Cardiac muscle cell (in vitro differentiated cells and primary cell): ENCODE measurements at regions not wholly inside any gene's neighbourhood (a gene's known extent, or its start where the extent isn't known, plus 50 kb on each side); places are given as distances from the start of the nearest gene placed in this dataset.
A peak's percentile ranks its signal among the peaks of the same experiment; 100 is the strongest.

ENCODE experiments used
- DNase-seq, 2 donors: peaks; one replicate each; pipeline versions ENCODE4 v3.0.0 to v3.0.0-alpha.2; 2010 to 2017; ENCODE audit warnings: low read depth in 1 of 2, low spot score in 1 of 2
- H3K27ac ChIP-seq: fragments of 200-600 bp; sonication (generic); 2 replicates; pipeline ENCODE4 v1.5.1; 2016
- H3K27me3 ChIP-seq: fragments of 200-600 bp; sonication (generic); 2 replicates; pipeline ENCODE4 v1.6.0; 2016; ENCODE audit warnings: control low read depth
- H3K36me3 ChIP-seq: fragments of 200-600 bp; sonication (generic); 2 replicates; pipeline ENCODE4 v1.5.1; 2016; ENCODE audit warnings: control low read depth
- H3K4me1 ChIP-seq: fragments of 200-600 bp; sonication (generic); 2 replicates; pipeline ENCODE4 v1.8.1; 2017; ENCODE audit warnings: low read depth, mild to moderate bottlenecking, mixed run types
- H3K4me3 ChIP-seq: fragments of 200-600 bp; sonication (generic); 2 replicates; pipeline ENCODE4 v1.5.1; 2016; ENCODE audit warnings: mild to moderate bottlenecking
- H3K9me3 ChIP-seq: fragments of 200-600 bp; sonication (generic); 2 replicates; pipeline ENCODE4 v1.5.1; 2017; ENCODE audit warnings: low read depth, mild to moderate bottlenecking, control low read depth
- TF ChIP-seq, protein P1 (sequence below): IDR thresholded peaks from 2 replicates; pipeline ENCODE4 v1.5.1; 2012; ENCODE audit warnings: low read depth, mild to moderate bottlenecking, low read length

DNA sequence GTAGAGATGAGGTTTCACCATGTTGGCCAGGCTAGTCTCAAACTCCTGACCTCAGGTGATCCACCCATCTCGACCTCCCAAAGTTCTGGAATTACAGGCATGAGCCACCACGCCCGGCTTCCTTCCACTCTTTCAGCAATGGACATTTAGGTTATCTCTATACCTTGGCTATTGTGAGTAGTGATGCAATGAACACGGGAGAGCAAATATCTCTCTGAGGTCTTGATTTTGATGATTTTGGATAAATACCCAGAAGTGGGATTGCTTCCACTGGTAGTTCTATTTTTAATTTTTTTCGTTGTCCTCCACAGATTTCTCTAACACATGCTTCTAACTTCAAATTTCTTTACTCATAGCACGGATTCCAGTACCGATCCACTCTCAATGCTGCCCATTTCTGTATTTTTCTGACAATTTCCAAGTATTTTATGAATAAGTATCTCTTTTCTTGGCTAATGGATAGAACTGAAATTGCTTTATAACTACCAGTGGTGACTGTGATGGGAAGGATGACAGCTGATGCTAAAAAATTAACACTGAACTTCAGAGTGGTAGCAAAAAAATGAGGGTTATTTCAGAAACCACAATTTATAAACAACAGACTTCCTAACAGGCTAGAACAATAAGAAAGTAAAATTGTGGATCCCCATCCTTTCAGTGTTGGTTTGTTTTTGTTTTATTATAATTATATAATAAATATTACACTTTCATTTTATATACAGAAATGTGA, 327.5 kb upstream of the RUNX1 start:
- no peak for DNase-seq
- TF ChIP-seq, protein P1, sequence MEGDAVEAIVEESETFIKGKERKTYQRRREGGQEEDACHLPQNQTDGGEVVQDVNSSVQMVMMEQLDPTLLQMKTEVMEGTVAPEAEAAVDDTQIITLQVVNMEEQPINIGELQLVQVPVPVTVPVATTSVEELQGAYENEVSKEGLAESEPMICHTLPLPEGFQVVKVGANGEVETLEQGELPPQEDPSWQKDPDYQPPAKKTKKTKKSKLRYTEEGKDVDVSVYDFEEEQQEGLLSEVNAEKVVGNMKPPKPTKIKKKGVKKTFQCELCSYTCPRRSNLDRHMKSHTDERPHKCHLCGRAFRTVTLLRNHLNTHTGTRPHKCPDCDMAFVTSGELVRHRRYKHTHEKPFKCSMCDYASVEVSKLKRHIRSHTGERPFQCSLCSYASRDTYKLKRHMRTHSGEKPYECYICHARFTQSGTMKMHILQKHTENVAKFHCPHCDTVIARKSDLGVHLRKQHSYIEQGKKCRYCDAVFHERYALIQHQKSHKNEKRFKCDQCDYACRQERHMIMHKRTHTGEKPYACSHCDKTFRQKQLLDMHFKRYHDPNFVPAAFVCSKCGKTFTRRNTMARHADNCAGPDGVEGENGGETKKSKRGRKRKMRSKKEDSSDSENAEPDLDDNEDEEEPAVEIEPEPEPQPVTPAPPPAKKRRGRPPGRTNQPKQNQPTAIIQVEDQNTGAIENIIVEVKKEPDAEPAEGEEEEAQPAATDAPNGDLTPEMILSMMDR: no peak
- H3K4me3 ChIP-seq: no peak overlapping the region
- peaks cover 8% of the 10 kb centered on the region for H3K27me3 ChIP-seq
- no peaks in the 10 kb centered on the region for H3K4me1 ChIP-seq
- H3K9me3 ChIP-seq: no peaks in the 10 kb centered on the region
- no peaks in the 10 kb centered on the region for H3K36me3 ChIP-seq
- no peak overlapping the region for H3K27ac ChIP-seq

DNA sequence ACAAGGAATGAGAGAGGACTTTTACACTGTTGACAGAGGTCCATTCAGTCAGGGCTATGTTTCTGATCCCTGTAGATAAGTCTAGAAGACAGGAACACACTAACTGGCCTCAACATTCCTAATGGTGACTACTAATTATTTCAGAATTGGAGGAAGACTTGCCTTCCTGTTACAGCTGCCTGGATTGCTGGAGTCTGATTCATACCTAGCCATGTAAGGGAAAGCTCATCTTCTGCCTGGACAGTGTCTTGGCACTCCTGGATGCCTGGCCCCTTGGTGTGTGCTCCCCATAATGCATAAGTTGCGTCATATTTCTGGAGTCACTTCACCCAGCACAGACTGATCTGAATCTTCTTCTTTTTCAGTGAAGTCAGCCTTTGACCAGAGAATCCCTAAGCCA, 326.0 kb upstream of the RUNX1 start:
- TF ChIP-seq, protein P1: no peak
- H3K27me3 ChIP-seq: peaks cover 17% of the 10 kb centered on the region
- no peaks in the 10 kb centered on the region for H3K36me3 ChIP-seq
- H3K4me1 ChIP-seq: no peaks in the 10 kb centered on the region
- no peak overlapping the region for H3K27ac ChIP-seq
- H3K4me3 ChIP-seq: no peak overlapping the region
- DNase-seq: peak in 1 of 2 donors; percentile 69
- no peaks in the 10 kb centered on the region for H3K9me3 ChIP-seq

DNA sequence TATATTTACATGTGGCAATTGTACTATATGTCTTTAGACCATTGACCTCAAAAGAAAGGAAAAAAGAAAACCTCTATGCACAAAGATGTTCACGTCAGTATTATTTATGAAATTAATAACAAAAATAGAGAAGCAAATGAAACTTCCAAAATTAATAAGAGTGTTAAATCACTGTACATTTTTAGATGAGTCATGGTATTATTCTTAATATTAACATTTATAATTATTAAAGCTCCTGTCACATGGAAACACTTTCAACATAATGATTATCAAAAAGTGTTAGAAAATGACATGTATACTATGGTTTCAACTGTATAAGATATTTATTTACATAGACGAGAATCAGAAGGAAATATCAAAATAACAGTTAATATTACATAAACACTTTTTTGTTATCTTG, 324.9 kb upstream of the RUNX1 start:
- no peak overlapping the region for H3K4me3 ChIP-seq
- no peak for DNase-seq
- TF ChIP-seq, protein P1: no peak
- no peaks in the 10 kb centered on the region for H3K4me1 ChIP-seq
- H3K9me3 ChIP-seq: no peaks in the 10 kb centered on the region
- H3K27me3 ChIP-seq: peaks cover 16% of the 10 kb centered on the region
- H3K27ac ChIP-seq: no peak overlapping the region
- H3K36me3 ChIP-seq: no peaks in the 10 kb centered on the region

DNA sequence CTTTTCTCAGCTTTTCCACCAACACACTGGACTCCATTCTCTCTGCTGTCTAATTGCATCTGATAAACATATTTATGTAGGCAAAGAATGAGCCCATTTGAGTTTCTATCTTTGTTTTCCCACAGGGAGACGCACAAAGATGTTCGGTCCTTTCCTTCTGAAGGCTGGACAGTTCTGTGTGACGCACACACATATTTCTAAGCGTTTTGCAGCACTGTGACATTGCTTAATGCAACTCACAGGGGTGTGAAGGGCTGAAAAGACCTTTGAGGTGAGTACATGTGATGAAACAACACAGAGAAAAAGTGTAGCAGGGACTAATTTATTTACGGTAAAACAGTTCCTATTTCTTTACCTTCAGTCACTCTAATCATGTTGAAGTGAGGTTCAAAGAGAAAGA, 323.1 kb upstream of the RUNX1 start:
- TF ChIP-seq, protein P1: no peak
- no peak overlapping the region for H3K4me3 ChIP-seq
- no peak overlapping the region for H3K27ac ChIP-seq
- no peaks in the 10 kb centered on the region for H3K36me3 ChIP-seq
- no peak for DNase-seq
- H3K27me3 ChIP-seq: peaks cover 17% of the 10 kb centered on the region
- H3K9me3 ChIP-seq: no peaks in the 10 kb centered on the region
- H3K4me1 ChIP-seq: no peaks in the 10 kb centered on the region

DNA sequence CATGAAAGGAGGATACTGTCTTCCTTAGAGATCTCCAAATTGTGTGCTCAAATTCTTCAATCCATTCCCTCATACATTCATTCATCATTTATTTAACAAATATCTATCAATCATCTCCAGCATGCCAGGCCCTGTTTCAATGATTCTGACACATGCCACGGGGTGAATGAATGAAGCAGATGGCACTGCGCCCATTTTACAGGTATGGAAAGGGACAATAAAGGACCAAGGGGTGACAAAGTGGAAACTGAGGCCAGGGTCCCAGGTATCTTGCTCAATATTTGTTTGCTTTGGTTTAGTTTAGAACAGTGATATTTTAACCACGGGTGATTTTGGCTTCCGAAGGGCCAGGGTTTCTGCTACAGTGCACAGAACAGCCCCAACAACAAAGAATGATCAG, 321.6 kb upstream of the RUNX1 start:
- TF ChIP-seq, protein P1: no peak
- H3K4me3 ChIP-seq: no peak overlapping the region
- H3K36me3 ChIP-seq: no peaks in the 10 kb centered on the region
- H3K27me3 ChIP-seq: peaks cover 21% of the 10 kb centered on the region
- no peaks in the 10 kb centered on the region for H3K9me3 ChIP-seq
- H3K27ac ChIP-seq: no peak overlapping the region
- no peak for DNase-seq
- no peaks in the 10 kb centered on the region for H3K4me1 ChIP-seq
